ENCODE measurements at regions not wholly inside any gene's neighbourhood (a gene's known extent, or its start where the extent isn't known, plus 50 kb on each side); places are given as distances from the start of the nearest gene placed in this dataset.

- no peak for TF ChIP-seq CTCF (IDR thresholded peaks at IDR 0.05)
- H3K4me3 ChIP-seq (ENCODE audit: low read depth in 1 of 2, low read length in 1 of 2), result no peak overlapping the region
- no peaks in the 10 kb centered on the region for H3K4me1 ChIP-seq (ENCODE audit: control insufficient read depth in 1 of 2, insufficient read depth in 1 of 2, low read depth in 1 of 2, low read length in 1 of 2)
- no peaks in the 10 kb centered on the region for H3K27me3 ChIP-seq
- no peak overlapping the region for H3K27ac ChIP-seq
- no peaks in the 10 kb centered on the region for H3K9me3 ChIP-seq
- no peaks in the 10 kb centered on the region for H3K36me3 ChIP-seq
Observed at GRCh38 chr13:108470921-108471320, 158.5 kb upstream of the MYO16 start.

DNA sequence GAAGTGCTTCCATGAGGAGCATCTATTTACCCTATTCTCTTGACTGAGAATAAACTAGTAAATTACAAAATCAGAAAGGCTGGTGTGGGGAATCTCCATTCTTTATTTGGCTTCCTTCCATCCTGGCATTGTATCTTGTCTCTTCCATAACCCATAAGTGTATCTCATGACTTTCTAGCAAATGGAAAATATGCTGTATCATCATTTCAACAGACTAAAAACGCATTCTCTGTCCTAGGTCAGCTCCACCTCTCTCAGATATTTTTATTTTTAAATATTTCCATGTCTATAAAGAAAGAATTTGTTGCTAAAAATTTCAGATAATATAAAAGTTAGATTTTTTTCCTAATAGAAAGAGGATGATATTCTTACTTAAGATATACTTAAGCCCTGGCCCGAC, 154.2 kb upstream of the MYO16 start:
- no peak overlapping the region for H3K27ac ChIP-seq

GRCh38 chr13:108477376-108477775, 152.0 kb upstream of the MYO16 start:
- no peaks in the 10 kb centered on the region for H3K9me3 ChIP-seq
- H3K4me3 ChIP-seq (ENCODE audit: low read depth in 1 of 2, low read length in 1 of 2), result no peak overlapping the region
- H3K27ac ChIP-seq, result no peak overlapping the region
- no peak for TF ChIP-seq CTCF (IDR thresholded peaks at IDR 0.05)
- no peaks in the 10 kb centered on the region for H3K36me3 ChIP-seq
- H3K27me3 ChIP-seq, result no peaks in the 10 kb centered on the region
- no peaks in the 10 kb centered on the region for H3K4me1 ChIP-seq (ENCODE audit: control insufficient read depth in 1 of 2, insufficient read depth in 1 of 2, low read depth in 1 of 2, low read length in 1 of 2)

More for the DNA sequence above, 154.2 kb upstream of the MYO16 start:
- H3K27me3 ChIP-seq, result no peaks in the 10 kb centered on the region
- H3K4me1 ChIP-seq (ENCODE audit: control insufficient read depth in 1 of 2, insufficient read depth in 1 of 2, low read depth in 1 of 2, low read length in 1 of 2), result no peaks in the 10 kb centered on the region
- no peaks in the 10 kb centered on the region for H3K36me3 ChIP-seq
- no peaks in the 10 kb centered on the region for H3K9me3 ChIP-seq
- no peak overlapping the region for H3K4me3 ChIP-seq (ENCODE audit: low read depth in 1 of 2, low read length in 1 of 2)
- TF ChIP-seq CTCF (IDR thresholded peaks at IDR 0.05), result no peak

GRCh38 chr13:108478179-108478578, 151.2 kb upstream of the MYO16 start:
- Histone ChIP-seq H3K27ac (no peak overlapping the region), H3K27me3 (no peaks in the 10 kb centered on the region), H3K4me3 (ENCODE audit: low read depth in 1 of 2, low read length in 1 of 2) (no peak overlapping the region), H3K36me3 (no peaks in the 10 kb centered on the region), H3K9me3 (no peaks in the 10 kb centered on the region), H3K4me1 (ENCODE audit: control insufficient read depth in 1 of 2, insufficient read depth in 1 of 2, low read depth in 1 of 2, low read length in 1 of 2) (no peaks in the 10 kb centered on the region)
- TF ChIP-seq CTCF (IDR thresholded peaks at IDR 0.05), result no peak

DNA sequence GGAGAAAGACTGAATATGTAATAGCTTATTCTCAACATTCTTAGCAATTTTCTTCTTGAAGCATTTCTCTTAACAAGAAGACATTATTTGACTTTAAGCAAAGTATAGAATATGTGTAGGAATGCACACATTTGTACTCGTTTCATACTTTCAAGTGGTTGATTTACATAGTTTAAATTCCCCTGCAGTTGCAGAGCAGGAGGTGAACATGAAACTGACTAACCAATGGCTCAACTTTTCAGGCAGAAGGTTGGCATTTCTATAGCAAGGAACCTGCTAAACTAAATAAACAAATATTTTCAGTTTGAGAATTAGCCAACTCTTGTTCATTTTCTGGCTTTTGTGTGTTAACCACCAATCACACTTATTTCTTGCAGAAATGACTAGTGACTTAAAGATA, 145.4 kb upstream of the MYO16 start:
- no peak overlapping the region for H3K4me3 ChIP-seq (ENCODE audit: low read depth in 1 of 2, low read length in 1 of 2)
- no peaks in the 10 kb centered on the region for H3K36me3 ChIP-seq
- H3K27me3 ChIP-seq, result no peaks in the 10 kb centered on the region
- TF ChIP-seq CTCF (IDR thresholded peaks at IDR 0.05), result no peak
- no peaks in the 10 kb centered on the region for H3K4me1 ChIP-seq (ENCODE audit: control insufficient read depth in 1 of 2, insufficient read depth in 1 of 2, low read depth in 1 of 2, low read length in 1 of 2)
- H3K9me3 ChIP-seq, result no peaks in the 10 kb centered on the region
- H3K27ac ChIP-seq, result no peak overlapping the region

DNA sequence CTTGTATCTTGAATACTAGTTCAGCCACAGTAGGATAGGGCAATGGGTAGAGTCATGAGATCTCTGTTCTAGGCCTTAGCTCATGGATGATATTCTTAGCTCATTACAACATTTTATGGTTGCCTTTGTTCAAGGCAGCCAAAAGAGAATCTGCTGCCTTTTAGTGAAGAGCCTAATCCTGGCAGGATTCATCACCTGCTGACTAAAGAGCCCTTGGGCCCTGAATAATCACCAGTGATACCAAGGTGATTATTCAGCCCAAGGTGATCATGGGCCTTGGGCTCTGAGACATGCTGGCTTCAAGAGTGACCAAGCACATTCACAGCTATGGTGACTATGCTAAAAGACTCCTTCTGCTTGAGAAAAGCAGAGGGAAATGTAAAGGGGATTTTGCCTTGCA, 143.3 kb upstream of the MYO16 start:
- Histone ChIP-seq H3K36me3 (no peaks in the 10 kb centered on the region), H3K27ac (no peak overlapping the region), H3K27me3 (no peaks in the 10 kb centered on the region), H3K9me3 (no peaks in the 10 kb centered on the region), H3K4me3 (ENCODE audit: low read depth in 1 of 2, low read length in 1 of 2) (no peak overlapping the region), H3K4me1 (ENCODE audit: control insufficient read depth in 1 of 2, insufficient read depth in 1 of 2, low read depth in 1 of 2, low read length in 1 of 2) (no peaks in the 10 kb centered on the region)
- no peak for TF ChIP-seq CTCF (IDR thresholded peaks at IDR 0.05)
